ENCODE measurements at regions not wholly inside any gene's neighbourhood (a gene's known extent, or its start where the extent isn't known, plus 50 kb on each side); places are given as distances from the start of the nearest gene placed in this dataset.

DNA sequence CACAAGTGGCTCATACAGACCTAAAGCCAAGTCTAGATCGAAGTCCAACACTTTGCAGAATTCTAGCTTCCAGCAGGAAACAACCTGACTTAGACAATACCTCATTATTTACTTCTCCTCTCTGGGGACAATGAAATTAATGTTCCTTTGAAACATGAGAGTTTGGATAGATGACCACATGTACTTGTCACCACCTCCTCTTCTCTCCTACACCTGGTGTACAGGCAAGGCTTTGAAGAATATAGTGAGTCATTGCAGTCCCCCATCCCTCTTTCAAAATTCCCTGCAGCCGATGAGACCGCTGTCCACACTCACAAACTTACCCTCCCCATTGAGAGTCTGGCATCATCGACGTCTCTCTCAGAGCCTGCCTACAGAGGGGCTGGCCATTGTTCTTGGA, 189.0 kb upstream of the HES1 start:
- no peaks in the 10 kb centered on the region for H3K9me3 ChIP-seq (ENCODE audit: insufficient read depth, low read length, severe bottlenecking)

GRCh38 chr3:193947596-193947995, 188.4 kb upstream of the HES1 start:
- H3K9me3 ChIP-seq (ENCODE audit: insufficient read depth, low read length, severe bottlenecking), result no peaks in the 10 kb centered on the region
- peaks cover 14% of the 10 kb centered on the region for H3K4me1 ChIP-seq (ENCODE audit: insufficient read depth, low read length)
- H3K4me3 ChIP-seq (ENCODE audit: low read depth in 1 of 2, low read length in 2 of 2), result no peak overlapping the region
- no peak for TF ChIP-seq EZH2 (IDR thresholded peaks at IDR 0.05; ENCODE audit: borderline replicate concordance, low read depth, low read length, severe bottlenecking)
- TF ChIP-seq, protein P1, sequence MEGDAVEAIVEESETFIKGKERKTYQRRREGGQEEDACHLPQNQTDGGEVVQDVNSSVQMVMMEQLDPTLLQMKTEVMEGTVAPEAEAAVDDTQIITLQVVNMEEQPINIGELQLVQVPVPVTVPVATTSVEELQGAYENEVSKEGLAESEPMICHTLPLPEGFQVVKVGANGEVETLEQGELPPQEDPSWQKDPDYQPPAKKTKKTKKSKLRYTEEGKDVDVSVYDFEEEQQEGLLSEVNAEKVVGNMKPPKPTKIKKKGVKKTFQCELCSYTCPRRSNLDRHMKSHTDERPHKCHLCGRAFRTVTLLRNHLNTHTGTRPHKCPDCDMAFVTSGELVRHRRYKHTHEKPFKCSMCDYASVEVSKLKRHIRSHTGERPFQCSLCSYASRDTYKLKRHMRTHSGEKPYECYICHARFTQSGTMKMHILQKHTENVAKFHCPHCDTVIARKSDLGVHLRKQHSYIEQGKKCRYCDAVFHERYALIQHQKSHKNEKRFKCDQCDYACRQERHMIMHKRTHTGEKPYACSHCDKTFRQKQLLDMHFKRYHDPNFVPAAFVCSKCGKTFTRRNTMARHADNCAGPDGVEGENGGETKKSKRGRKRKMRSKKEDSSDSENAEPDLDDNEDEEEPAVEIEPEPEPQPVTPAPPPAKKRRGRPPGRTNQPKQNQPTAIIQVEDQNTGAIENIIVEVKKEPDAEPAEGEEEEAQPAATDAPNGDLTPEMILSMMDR (IDR thresholded peaks at IDR 0.05; ENCODE audit: borderline replicate concordance, extremely low read depth, low read length, poor library complexity, severe bottlenecking), result no peak
- no peak overlapping the region for H2AFZ ChIP-seq (ENCODE audit: low read depth, low read length)
- no peak overlapping the region for H3K4me2 ChIP-seq (ENCODE audit: insufficient read depth, low read length)
- H4K20me1 ChIP-seq (ENCODE audit: insufficient read depth, low read length), result no peaks in the 10 kb centered on the region
- H3K27me3 ChIP-seq (ENCODE audit: insufficient read depth, low read length, poor library complexity), result peaks cover 7% of the 10 kb centered on the region
- H3K9ac ChIP-seq (ENCODE audit: low read depth, low read length), result no peak overlapping the region
- H3K27ac ChIP-seq (ENCODE audit: low read length), result no peak overlapping the region
- ATAC-seq (ENCODE audit: insufficient read depth, low read depth), result no peak
- no peak for DNase-seq
- no peaks in the 10 kb centered on the region for H3K79me2 ChIP-seq (ENCODE audit: insufficient read depth, low read length)
- no peaks in the 10 kb centered on the region for H3K36me3 ChIP-seq (ENCODE audit: insufficient read depth, low read length)

More for the DNA sequence above, 189.0 kb upstream of the HES1 start:
- H3K9ac ChIP-seq (ENCODE audit: low read depth, low read length), result no peak overlapping the region
- ATAC-seq (ENCODE audit: insufficient read depth, low read depth) (no peak), DNase-seq (no peak)
- H3K27ac ChIP-seq (ENCODE audit: low read length), result no peak overlapping the region
- no peak overlapping the region for H2AFZ ChIP-seq (ENCODE audit: low read depth, low read length)
- H3K79me2 ChIP-seq (ENCODE audit: insufficient read depth, low read length), result no peaks in the 10 kb centered on the region
- H3K4me1 ChIP-seq (ENCODE audit: insufficient read depth, low read length), result peaks cover 14% of the 10 kb centered on the region
- no peaks in the 10 kb centered on the region for H4K20me1 ChIP-seq (ENCODE audit: insufficient read depth, low read length)
- no peak overlapping the region for H3K4me3 ChIP-seq (ENCODE audit: low read depth in 1 of 2, low read length in 2 of 2)
- TF ChIP-seq EZH2 (IDR thresholded peaks at IDR 0.05; ENCODE audit: borderline replicate concordance, low read depth, low read length, severe bottlenecking), result no peak
- TF ChIP-seq, protein P1 (IDR thresholded peaks at IDR 0.05; ENCODE audit: borderline replicate concordance, extremely low read depth, low read length, poor library complexity, severe bottlenecking), result no peak
- H3K4me2 ChIP-seq (ENCODE audit: insufficient read depth, low read length), result no peak overlapping the region
- no peaks in the 10 kb centered on the region for H3K36me3 ChIP-seq (ENCODE audit: insufficient read depth, low read length)
- H3K27me3 ChIP-seq (ENCODE audit: insufficient read depth, low read length, poor library complexity), result peaks cover 3% of the 10 kb centered on the region

GRCh38 chr3:193948459-193948858, 187.5 kb upstream of the HES1 start:
- H4K20me1 ChIP-seq (ENCODE audit: insufficient read depth, low read length), result no peaks in the 10 kb centered on the region
- no peak overlapping the region for H3K9ac ChIP-seq (ENCODE audit: low read depth, low read length)
- H3K79me2 ChIP-seq (ENCODE audit: insufficient read depth, low read length), result no peaks in the 10 kb centered on the region
- no peak overlapping the region for H3K4me2 ChIP-seq (ENCODE audit: insufficient read depth, low read length)
- TF ChIP-seq, protein P1 (IDR thresholded peaks at IDR 0.05; ENCODE audit: borderline replicate concordance, extremely low read depth, low read length, poor library complexity, severe bottlenecking), result no peak
- no peak for TF ChIP-seq EZH2 (IDR thresholded peaks at IDR 0.05; ENCODE audit: borderline replicate concordance, low read depth, low read length, severe bottlenecking)
- no peak overlapping the region for H3K4me3 ChIP-seq (ENCODE audit: low read depth in 1 of 2, low read length in 2 of 2)
- peaks cover 14% of the 10 kb centered on the region for H3K4me1 ChIP-seq (ENCODE audit: insufficient read depth, low read length)
- no peak overlapping the region for H2AFZ ChIP-seq (ENCODE audit: low read depth, low read length)
- no peaks in the 10 kb centered on the region for H3K36me3 ChIP-seq (ENCODE audit: insufficient read depth, low read length)
- peaks cover 10% of the 10 kb centered on the region for H3K27me3 ChIP-seq (ENCODE audit: insufficient read depth, low read length, poor library complexity)
- ATAC-seq (ENCODE audit: insufficient read depth, low read depth), result peak; percentile 83
- peak; percentile 40 for DNase-seq
- H3K27ac ChIP-seq (ENCODE audit: low read length), result no peak overlapping the region
- no peaks in the 10 kb centered on the region for H3K9me3 ChIP-seq (ENCODE audit: insufficient read depth, low read length, severe bottlenecking)

- Histone ChIP-seq H3K79me2 (ENCODE audit: insufficient read depth, low read length) (no peaks in the 10 kb centered on the region), H3K9ac (ENCODE audit: low read depth, low read length) (no peak overlapping the region), H3K4me1 (ENCODE audit: insufficient read depth, low read length) (peaks cover 14% of the 10 kb centered on the region), H3K4me2 (ENCODE audit: insufficient read depth, low read length) (no peak overlapping the region), H3K36me3 (ENCODE audit: insufficient read depth, low read length) (no peaks in the 10 kb centered on the region), H3K27me3 (ENCODE audit: insufficient read depth, low read length, poor library complexity) (peaks cover 10% of the 10 kb centered on the region), H2AFZ (ENCODE audit: low read depth, low read length) (no peak overlapping the region), H3K27ac (ENCODE audit: low read length) (no peak overlapping the region), H3K9me3 (ENCODE audit: insufficient read depth, low read length, severe bottlenecking) (peaks cover 2% of the 10 kb centered on the region), H3K4me3 (ENCODE audit: low read depth in 1 of 2, low read length in 2 of 2) (no peak overlapping the region), H4K20me1 (ENCODE audit: insufficient read depth, low read length) (no peaks in the 10 kb centered on the region)
- DNase-seq (no peak), ATAC-seq (ENCODE audit: insufficient read depth, low read depth) (no peak)
- no peak for TF ChIP-seq EZH2 (IDR thresholded peaks at IDR 0.05; ENCODE audit: borderline replicate concordance, low read depth, low read length, severe bottlenecking)
- TF ChIP-seq, protein P1 (IDR thresholded peaks at IDR 0.05; ENCODE audit: borderline replicate concordance, extremely low read depth, low read length, poor library complexity, severe bottlenecking), result no peak
These were observed 184.1 kb upstream of the HES1 start for GRCh38 chr3:193951859-193952258.
